GM18858 (cell line): ENCODE measurements at regions not wholly inside any gene's neighbourhood (a gene's known extent, or its start where the extent isn't known, plus 50 kb on each side); places are given as distances from the start of the nearest gene placed in this dataset.
"Not testable (repeated sequence)": the region's sequence is repeated elsewhere in the genome, so short reads cannot be mapped to it uniquely, and the experiment has no call there.

ENCODE experiments used
- ATAC-seq: cut with Tn5 transposase; IDR thresholded peaks from one replicate; pipeline ENCODE4 v1.9.1; 2021; ENCODE audit not compliant: unreplicated experiment

- ATAC-seq: no peak
These were observed 87.5 kb upstream of the RBPJ start for GRCh38 chr4:26233350-26233749.

- no peak for ATAC-seq
These were observed 85.3 kb upstream of the RBPJ start for GRCh38 chr4:26235500-26235899.

GRCh38 chr4:26237916-26238315 lies 82.9 kb upstream of the RBPJ start:
- ATAC-seq: no peak

- no peak for ATAC-seq
These were observed 82.4 kb upstream of the RBPJ start for GRCh38 chr4:26238426-26238777.

- ATAC-seq: no peak
These were observed 81.8 kb upstream of the RBPJ start for GRCh38 chr4:26238778-26239679.

- ATAC-seq: no peak
These were observed 81.0 kb upstream of the RBPJ start for GRCh38 chr4:26239801-26240200.

GRCh38 chr4:26241179-26241578 lies 79.6 kb upstream of the RBPJ start:
- ATAC-seq: no peak

GRCh38 chr4:26242451-26242850 lies 78.4 kb upstream of the RBPJ start:
- ATAC-seq: no peak

GRCh38 chr4:26244138-26244537 lies 76.7 kb upstream of the RBPJ start:
- ATAC-seq: not testable (repeated sequence)

GRCh38 chr4:26248647-26249046 lies 72.2 kb upstream of the RBPJ start:
- ATAC-seq: no peak

- ATAC-seq: no peak
These were observed 68.3 kb upstream of the RBPJ start for GRCh38 chr4:26252349-26253025.

- no peak for ATAC-seq
These were observed 66.8 kb upstream of the RBPJ start for GRCh38 chr4:26253968-26254367.

GRCh38 chr4:26255989-26256388 lies 64.8 kb upstream of the RBPJ start:
- ATAC-seq: no peak

GRCh38 chr4:26257444-26257843 lies 63.4 kb upstream of the RBPJ start:
- not testable (repeated sequence) for ATAC-seq

GRCh38 chr4:26257850-26258249 lies 63.0 kb upstream of the RBPJ start:
- peak; percentile 83 for ATAC-seq

- ATAC-seq: no peak
These were observed 60.2 kb upstream of the RBPJ start for GRCh38 chr4:26260571-26260970.

- no peak for ATAC-seq
These were observed 59.4 kb upstream of the RBPJ start for GRCh38 chr4:26261405-26261804.

- ATAC-seq: no peak
These were observed 57.6 kb upstream of the RBPJ start for GRCh38 chr4:26263165-26263564.

GRCh38 chr4:26264109-26264508 lies 56.7 kb upstream of the RBPJ start:
- no peak for ATAC-seq

- no peak for ATAC-seq
These were observed 53.7 kb upstream of the RBPJ start for GRCh38 chr4:26267087-26267486.

- ATAC-seq: no peak
These were observed 52.6 kb upstream of the RBPJ start for GRCh38 chr4:26268246-26268645.

GRCh38 chr4:26269038-26269437 lies 51.8 kb upstream of the RBPJ start:
- no peak for ATAC-seq
